ENCODE measurements at regions not wholly inside any gene's neighbourhood (a gene's known extent, or its start where the extent isn't known, plus 50 kb on each side); places are given as distances from the start of the nearest gene placed in this dataset.

DNA sequence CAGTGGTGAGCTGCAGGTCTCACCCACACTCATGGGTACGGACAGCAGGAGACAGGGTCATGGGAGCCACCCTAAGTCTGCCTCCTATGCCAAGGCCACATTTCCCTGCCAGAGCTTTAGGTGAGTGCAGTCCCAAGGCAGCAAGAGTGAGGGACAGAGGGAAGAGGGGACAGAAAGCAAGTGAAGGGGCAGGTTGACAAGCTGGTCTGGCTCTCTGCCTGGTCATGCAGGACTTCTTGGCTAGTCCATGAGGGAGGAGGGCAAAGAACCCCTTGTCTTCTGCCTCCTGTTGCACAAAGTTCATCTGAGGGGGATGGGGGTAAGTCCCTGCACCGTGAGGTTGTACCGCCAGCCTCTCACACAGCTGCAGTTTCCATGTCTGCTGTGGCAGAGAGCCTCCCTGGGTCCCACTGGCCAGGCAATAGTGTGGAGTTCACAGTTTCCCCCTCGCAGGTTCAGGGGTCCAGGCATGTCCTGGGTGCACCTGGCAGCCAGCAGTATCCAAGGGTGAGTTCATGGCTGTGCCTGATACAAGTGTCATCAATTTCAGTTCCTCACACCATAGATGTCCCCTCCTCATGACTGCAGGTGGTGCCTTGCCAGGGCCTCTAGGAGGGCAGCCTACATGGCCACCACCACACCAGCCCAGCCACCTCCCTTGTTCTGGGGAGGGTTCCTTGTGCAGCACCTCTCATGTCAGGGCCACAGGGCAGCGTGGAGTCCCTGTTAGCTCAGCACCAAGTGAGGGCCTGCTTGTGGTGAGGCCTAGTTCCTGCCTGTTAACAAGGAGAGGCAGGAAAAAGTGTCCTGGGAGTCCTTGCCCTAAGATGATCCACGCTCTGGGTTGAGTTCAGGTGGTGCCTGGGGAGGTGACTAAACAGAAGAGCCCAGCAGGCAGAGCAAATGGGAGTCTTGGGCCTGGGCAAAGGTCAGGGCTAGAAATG lies 72.5 kb downstream of the ADRA2C start:
- no peak for TF ChIP-seq POLR2AphosphoS5 (IDR thresholded peaks at IDR 0.05)
- TF ChIP-seq, protein P1, sequence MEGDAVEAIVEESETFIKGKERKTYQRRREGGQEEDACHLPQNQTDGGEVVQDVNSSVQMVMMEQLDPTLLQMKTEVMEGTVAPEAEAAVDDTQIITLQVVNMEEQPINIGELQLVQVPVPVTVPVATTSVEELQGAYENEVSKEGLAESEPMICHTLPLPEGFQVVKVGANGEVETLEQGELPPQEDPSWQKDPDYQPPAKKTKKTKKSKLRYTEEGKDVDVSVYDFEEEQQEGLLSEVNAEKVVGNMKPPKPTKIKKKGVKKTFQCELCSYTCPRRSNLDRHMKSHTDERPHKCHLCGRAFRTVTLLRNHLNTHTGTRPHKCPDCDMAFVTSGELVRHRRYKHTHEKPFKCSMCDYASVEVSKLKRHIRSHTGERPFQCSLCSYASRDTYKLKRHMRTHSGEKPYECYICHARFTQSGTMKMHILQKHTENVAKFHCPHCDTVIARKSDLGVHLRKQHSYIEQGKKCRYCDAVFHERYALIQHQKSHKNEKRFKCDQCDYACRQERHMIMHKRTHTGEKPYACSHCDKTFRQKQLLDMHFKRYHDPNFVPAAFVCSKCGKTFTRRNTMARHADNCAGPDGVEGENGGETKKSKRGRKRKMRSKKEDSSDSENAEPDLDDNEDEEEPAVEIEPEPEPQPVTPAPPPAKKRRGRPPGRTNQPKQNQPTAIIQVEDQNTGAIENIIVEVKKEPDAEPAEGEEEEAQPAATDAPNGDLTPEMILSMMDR (IDR thresholded peaks at IDR 0.05) = no peak

Data from prostate gland (tissue), 2 donors.